ENCODE measurements at regions not wholly inside any gene's neighbourhood (a gene's known extent, or its start where the extent isn't known, plus 50 kb on each side); places are given as distances from the start of the nearest gene placed in this dataset.

GRCh38 chr7:128170461-128170860 is 70.6 kb upstream of the LEP start:
- no TSS peak for BruUV-seq (replicated peaks)
- Histone ChIP-seq H3K36me3 (ENCODE audit: control insufficient read depth in 2 of 2, extremely low read depth in 1 of 2, insufficient read depth in 2 of 2, low read length in 2 of 2) (no peaks in the 10 kb centered on the region), H3K27me3 (ENCODE audit: control insufficient read depth in 2 of 2, insufficient read depth in 2 of 2, low read length in 2 of 2) (peaks cover 48 to 53% of the 10 kb centered on the region in 2 experiments), H3K9ac (replicated peaks; ENCODE audit: extremely low read depth, insufficient read depth, low read length) (no peak overlapping the region), H3K9me1 (replicated peaks; ENCODE audit: control insufficient read depth, extremely low read depth, insufficient read depth, low read length) (no peaks in the 10 kb centered on the region), H3K4me1 (ENCODE audit: control insufficient read depth, extremely low read depth, insufficient read depth, low read length) (peaks cover 2% of the 10 kb centered on the region), H3K4me3 (replicated peaks in 1 of 3; ENCODE audit: insufficient read depth in 1 of 3, low read depth in 1 of 3, low read length in 3 of 3) (no peak overlapping the region), H4K20me1 (replicated peaks; ENCODE audit: control insufficient read depth, extremely low read depth, insufficient read depth, low read length) (no peaks in the 10 kb centered on the region), H2AFZ (ENCODE audit: low read depth, low read length) (no peak overlapping the region), H3K27ac (ENCODE audit: insufficient read depth, low read depth, low read length) (no peak overlapping the region), H3K9me3 (replicated peaks; ENCODE audit: control insufficient read depth, insufficient read depth, low read length) (no peaks in the 10 kb centered on the region), H3K79me2 (ENCODE audit: control insufficient read depth, insufficient read depth, low read length) (no peaks in the 10 kb centered on the region), H3K4me2 (ENCODE audit: insufficient read depth, low read length) (no peak overlapping the region)
- dilution Hi-C loops (cut with MboI; ENCODE audit: extremely low pct_ligation_motif_present, low sequenced_read_pairs), result no loop called here
- FAIRE-seq, result no peak
- no peak for DNase-seq (ENCODE audit: low read depth, low spot score)
- intact Hi-C loops (cut with micrococcal nuclease), result no loop called here
- no peak for TF ChIP-seq CTCF (IDR thresholded peaks at IDR 0.05; ENCODE audit: extremely low read depth in 1 of 2, insufficient read depth in 1 of 2, low read depth in 1 of 2, low read length in 2 of 2)
- TF ChIP-seq JUN (IDR thresholded peaks at IDR 0.05; ENCODE audit: borderline replicate concordance, insufficient read depth, insufficient read length, low read depth), result no peak
- no peak for TF ChIP-seq MYC (IDR thresholded peaks at IDR 0.05; ENCODE audit: low read depth, low read length)
- no peak for TF ChIP-seq EZH2 (IDR thresholded peaks at IDR 0.05; ENCODE audit: borderline replicate concordance, low read depth, low read length, severe bottlenecking)
- TF ChIP-seq POLR2A (IDR thresholded peaks at IDR 0.05; ENCODE audit: low read depth, low read length), result no peak
- CTCF ChIA-PET, result interaction anchor here (1.2 kb wide), 1 partner anchor 10 kb away, joined by 3 read pairs; no protein-coding TSS in a partner anchor
- POLR2A ChIA-PET, result no interaction called here

- POLR2A ChIA-PET, result no interaction called here
- no peak overlapping the region for H3K4me3 ChIP-seq (replicated peaks in 1 of 3; ENCODE audit: insufficient read depth in 1 of 3, low read depth in 1 of 3, low read length in 3 of 3)
- no peaks in the 10 kb centered on the region for H3K36me3 ChIP-seq (ENCODE audit: control insufficient read depth in 2 of 2, extremely low read depth in 1 of 2, insufficient read depth in 2 of 2, low read length in 2 of 2)
Observed at GRCh38 chr7:128171342-128171918, 69.6 kb upstream of the LEP start.

More at GRCh38 chr7:128171342-128171918, 69.6 kb upstream of the LEP start:
- no peaks in the 10 kb centered on the region for H3K79me2 ChIP-seq (ENCODE audit: control insufficient read depth, insufficient read depth, low read length)
- no peaks in the 10 kb centered on the region for H3K9me1 ChIP-seq (replicated peaks; ENCODE audit: control insufficient read depth, extremely low read depth, insufficient read depth, low read length)
- no TSS peak for BruUV-seq (replicated peaks)
- H3K27me3 ChIP-seq (ENCODE audit: control insufficient read depth in 2 of 2, insufficient read depth in 2 of 2, low read length in 2 of 2), result peaks cover 38 to 45% of the 10 kb centered on the region in 2 experiments
- DNase-seq (ENCODE audit: low read depth, low spot score) (no peak), FAIRE-seq (no peak)
- H3K9me3 ChIP-seq (replicated peaks; ENCODE audit: control insufficient read depth, insufficient read depth, low read length), result no peaks in the 10 kb centered on the region
- CTCF ChIA-PET, result interaction anchor here (1.2 kb wide), 1 partner anchor 11 kb away, joined by 3 read pairs; no protein-coding TSS in a partner anchor
- H3K27ac ChIP-seq (ENCODE audit: insufficient read depth, low read depth, low read length), result no peak overlapping the region
- intact Hi-C loops (cut with micrococcal nuclease), result no loop called here
- no peak overlapping the region for H3K9ac ChIP-seq (replicated peaks; ENCODE audit: extremely low read depth, insufficient read depth, low read length)
- H4K20me1 ChIP-seq (replicated peaks; ENCODE audit: control insufficient read depth, extremely low read depth, insufficient read depth, low read length), result no peaks in the 10 kb centered on the region
- dilution Hi-C loops (cut with MboI; ENCODE audit: extremely low pct_ligation_motif_present, low sequenced_read_pairs), result no loop called here
- H3K4me2 ChIP-seq (ENCODE audit: insufficient read depth, low read length), result no peak overlapping the region
- no peak overlapping the region for H2AFZ ChIP-seq (ENCODE audit: low read depth, low read length)
- peaks cover 2% of the 10 kb centered on the region for H3K4me1 ChIP-seq (ENCODE audit: control insufficient read depth, extremely low read depth, insufficient read depth, low read length)
- TF ChIP-seq MYC (IDR thresholded peaks at IDR 0.05; ENCODE audit: low read depth, low read length) (no peak), CTCF (IDR thresholded peaks at IDR 0.05; ENCODE audit: extremely low read depth in 1 of 2, insufficient read depth in 1 of 2, low read depth in 1 of 2, low read length in 2 of 2) (no peak), GATA2 (IDR thresholded peaks at IDR 0.05; ENCODE audit: insufficient read depth, insufficient read length, low read depth, low read length) (no peak), POLR2AphosphoS5 (IDR thresholded peaks at IDR 0.05; ENCODE audit: insufficient read depth, low read depth, low read length) (no peak), MAX (IDR thresholded peaks at IDR 0.05; ENCODE audit: insufficient read depth, insufficient read length) (no peak), EZH2 (IDR thresholded peaks at IDR 0.05; ENCODE audit: borderline replicate concordance, low read depth, low read length, severe bottlenecking) (no peak), FOS (IDR thresholded peaks at IDR 0.05; ENCODE audit: borderline replicate concordance, insufficient read depth, low read length) (no peak), POLR2A (IDR thresholded peaks at IDR 0.05; ENCODE audit: low read depth, low read length) (no peak), JUN (IDR thresholded peaks at IDR 0.05; ENCODE audit: borderline replicate concordance, insufficient read depth, insufficient read length, low read depth) (no peak)
